Endodermal cell (in vitro differentiated cells): ENCODE measurements at regions not wholly inside any gene's neighbourhood (a gene's known extent, or its start where the extent isn't known, plus 50 kb on each side); places are given as distances from the start of the nearest gene placed in this dataset.

Experiments
- DNase-seq: peaks from one replicate; pipeline ENCODE4 v3.0.0-alpha.2; 2017
- H3K27ac ChIP-seq: 2 replicates; pipeline ENCODE4 v1.5.1; 2013; ENCODE audit warnings: mild to moderate bottlenecking, low read depth, low read length, moderate library complexity
- H3K27me3 ChIP-seq: 2 replicates; pipeline ENCODE4 v1.6.1; 2013; ENCODE audit warnings: mild to moderate bottlenecking, low read length, moderate library complexity; ENCODE audit not compliant: insufficient read depth, control insufficient read depth, poor library complexity, severe bottlenecking
- H3K36me3 ChIP-seq: 2 replicates; pipeline ENCODE4 v1.7.0; 2013; ENCODE audit warnings: mild to moderate bottlenecking, low read length, moderate library complexity; ENCODE audit not compliant: control insufficient read depth, insufficient read depth
- H3K4me1 ChIP-seq: one replicate; pipeline ENCODE4 v1.7.0; 2013; ENCODE audit warnings: low read length; ENCODE audit not compliant: control insufficient read depth, insufficient read depth
- H3K4me3 ChIP-seq: 2 replicates; pipeline ENCODE4 v1.5.1; 2013; ENCODE audit warnings: mild to moderate bottlenecking, low read length, moderate library complexity
- H3K9ac ChIP-seq: 2 replicates; pipeline ENCODE4 v1.6.1; 2013; ENCODE audit warnings: mild to moderate bottlenecking, low read length, moderate library complexity; ENCODE audit not compliant: poor library complexity, severe bottlenecking; ENCODE audit errors: extremely low read depth
- H3K9me3 ChIP-seq: 2 replicates; pipeline ENCODE4 v1.6.1; 2013; ENCODE audit warnings: mild to moderate bottlenecking, low read length, moderate library complexity; ENCODE audit not compliant: control insufficient read depth
- H3K27ac Mint-ChIP-seq: 2 replicates; pipeline ENCODE4 v1.8.0; 2020; ENCODE audit warnings: mixed read lengths
- H3K27me3 Mint-ChIP-seq: 2 replicates; pipeline ENCODE4 v1.8.0; 2021; ENCODE audit warnings: mild to moderate bottlenecking, mixed read lengths; ENCODE audit not compliant: insufficient read depth
- H3K36me3 Mint-ChIP-seq: 2 replicates; pipeline ENCODE4 v1.8.0; 2020; ENCODE audit warnings: low read depth, mixed read lengths
- H3K4me1 Mint-ChIP-seq: 2 replicates; pipeline ENCODE4 v1.8.0; 2020; ENCODE audit warnings: mixed read lengths
- H3K4me3 Mint-ChIP-seq: 2 replicates; pipeline ENCODE4 v1.8.0; 2020; ENCODE audit warnings: mild to moderate bottlenecking, moderate library complexity, mixed read lengths
- H3K9me3 Mint-ChIP-seq: 2 replicates; pipeline ENCODE4 v1.8.0; 2020; ENCODE audit warnings: mild to moderate bottlenecking, mixed read lengths
- WGBS, 2 experiments: methylation state at CpG; one replicate each; pipeline versions ENCODE4 v1.1.5 to v1.1.7; 2013; ENCODE audit warnings: missing lambda C conversion rate in 2 of 2, mixed read lengths in 1 of 2; ENCODE audit not compliant: insufficient coverage in 1 of 2, insufficient read length in 1 of 2; 5-methylcytosine and 5-hydroxymethylcytosine counted together
- TF ChIP-seq, protein P1 (sequence below): fragments of 200-600 bp; sonication (generic); conservative IDR thresholded peaks from 2 replicates; pipeline ENCODE4 v1.5.0; 2021; ENCODE audit warnings: antibody characterized with exemption, mild to moderate bottlenecking

DNA sequence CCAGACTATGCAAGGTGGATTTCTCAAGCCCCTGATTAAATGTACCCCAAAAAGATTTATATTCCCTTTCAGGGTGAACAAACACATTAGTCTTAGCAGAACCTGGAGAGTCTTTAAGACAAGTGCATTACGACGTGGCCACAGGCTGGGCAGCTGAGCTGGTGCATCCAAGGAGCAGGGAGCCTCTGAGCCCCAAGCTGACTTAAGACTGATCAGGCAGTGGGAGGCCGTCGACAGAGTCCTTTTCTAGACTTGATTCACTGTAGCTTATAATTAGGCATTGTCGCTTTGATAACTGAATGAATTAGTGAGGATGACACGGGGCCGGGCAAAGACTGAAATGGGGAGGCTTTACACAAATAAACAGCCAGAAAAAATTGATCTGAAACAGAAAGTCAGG lies 353.2 kb downstream of the GPAM start:
- no peaks in the 10 kb centered on the region for H3K9me3 ChIP-seq
- DNase-seq = no peak
- TF ChIP-seq, protein P1, sequence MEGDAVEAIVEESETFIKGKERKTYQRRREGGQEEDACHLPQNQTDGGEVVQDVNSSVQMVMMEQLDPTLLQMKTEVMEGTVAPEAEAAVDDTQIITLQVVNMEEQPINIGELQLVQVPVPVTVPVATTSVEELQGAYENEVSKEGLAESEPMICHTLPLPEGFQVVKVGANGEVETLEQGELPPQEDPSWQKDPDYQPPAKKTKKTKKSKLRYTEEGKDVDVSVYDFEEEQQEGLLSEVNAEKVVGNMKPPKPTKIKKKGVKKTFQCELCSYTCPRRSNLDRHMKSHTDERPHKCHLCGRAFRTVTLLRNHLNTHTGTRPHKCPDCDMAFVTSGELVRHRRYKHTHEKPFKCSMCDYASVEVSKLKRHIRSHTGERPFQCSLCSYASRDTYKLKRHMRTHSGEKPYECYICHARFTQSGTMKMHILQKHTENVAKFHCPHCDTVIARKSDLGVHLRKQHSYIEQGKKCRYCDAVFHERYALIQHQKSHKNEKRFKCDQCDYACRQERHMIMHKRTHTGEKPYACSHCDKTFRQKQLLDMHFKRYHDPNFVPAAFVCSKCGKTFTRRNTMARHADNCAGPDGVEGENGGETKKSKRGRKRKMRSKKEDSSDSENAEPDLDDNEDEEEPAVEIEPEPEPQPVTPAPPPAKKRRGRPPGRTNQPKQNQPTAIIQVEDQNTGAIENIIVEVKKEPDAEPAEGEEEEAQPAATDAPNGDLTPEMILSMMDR = no peak
- WGBS, 2 experiments = 68 to 88% methylated on average over 6 to 7 of the region's 7 CpGs
- no peak overlapping the region for H3K27ac Mint-ChIP-seq
- no peaks in the 10 kb centered on the region for H3K36me3 ChIP-seq
- H3K4me3 Mint-ChIP-seq = no peak overlapping the region
- H3K9me3 Mint-ChIP-seq = no peaks in the 10 kb centered on the region
- H3K36me3 Mint-ChIP-seq = no peaks in the 10 kb centered on the region
- H3K27ac ChIP-seq = no peak overlapping the region
- no peak overlapping the region for H3K9ac ChIP-seq
- no peaks in the 10 kb centered on the region for H3K27me3 ChIP-seq
- H3K27me3 Mint-ChIP-seq = no peaks in the 10 kb centered on the region
- H3K4me1 ChIP-seq = no peaks in the 10 kb centered on the region
- peaks cover 10% of the 10 kb centered on the region for H3K4me1 Mint-ChIP-seq
- no peak overlapping the region for H3K4me3 ChIP-seq

DNA sequence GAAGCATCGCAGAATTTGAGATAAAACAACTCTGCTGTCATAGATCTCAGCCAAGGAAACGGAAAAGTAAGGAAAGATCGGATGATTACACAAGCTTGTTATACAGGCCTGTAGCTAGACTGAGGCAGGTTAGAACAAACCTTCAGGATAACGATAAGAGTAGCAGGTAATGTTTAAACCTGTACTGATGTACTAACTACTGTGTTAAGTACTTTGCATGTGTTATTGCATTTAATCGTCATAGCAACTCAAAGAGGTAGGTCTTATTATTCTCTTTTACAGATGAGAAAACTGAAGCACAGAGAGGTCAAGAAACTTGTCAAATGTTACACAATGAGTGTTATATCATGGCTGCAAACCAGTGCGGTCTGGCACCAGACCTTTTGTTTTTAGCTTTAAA lies 352.5 kb downstream of the GPAM start:
- no peaks in the 10 kb centered on the region for H3K36me3 ChIP-seq
- no peak overlapping the region for H3K27ac ChIP-seq
- Mint-ChIP-seq H3K9me3 (no peaks in the 10 kb centered on the region), H3K4me3 (no peak overlapping the region), H3K27me3 (no peaks in the 10 kb centered on the region), H3K27ac (no peak overlapping the region), H3K36me3 (no peaks in the 10 kb centered on the region), H3K4me1 (peaks cover 17% of the 10 kb centered on the region)
- H3K9ac ChIP-seq = no peak overlapping the region
- DNase-seq = no peak
- H3K27me3 ChIP-seq = no peaks in the 10 kb centered on the region
- H3K4me1 ChIP-seq = no peaks in the 10 kb centered on the region
- no peaks in the 10 kb centered on the region for H3K9me3 ChIP-seq
- 91 to 97% methylated on average over 6 of the region's 6 CpGs for WGBS, 2 experiments
- H3K4me3 ChIP-seq = no peak overlapping the region
- TF ChIP-seq, protein P1 = no peak

DNA sequence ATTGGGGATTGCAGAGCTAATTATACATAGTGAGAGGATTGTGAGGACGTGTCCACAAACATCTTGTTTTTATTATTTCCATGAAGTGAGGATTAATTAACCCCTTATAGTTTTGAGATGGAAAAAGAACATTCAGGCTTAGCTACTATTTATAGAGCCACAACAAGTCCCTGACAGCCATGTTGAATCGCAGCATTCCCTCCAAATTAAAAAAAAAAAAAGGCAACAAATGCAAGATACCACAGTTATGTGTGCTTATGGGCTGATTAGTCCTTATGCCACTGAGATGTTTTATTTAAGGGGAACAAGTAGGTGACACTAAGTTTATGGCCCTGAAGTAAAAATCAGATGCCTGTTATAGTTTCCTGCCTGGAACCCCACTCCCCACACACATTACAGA lies 350.3 kb downstream of the GPAM start:
- DNase-seq = no peak
- H3K4me3 Mint-ChIP-seq = no peak overlapping the region
- H3K27me3 Mint-ChIP-seq = no peaks in the 10 kb centered on the region
- H3K4me1 Mint-ChIP-seq = peaks cover 30% of the 10 kb centered on the region
- H3K9ac ChIP-seq = no peak overlapping the region
- no peaks in the 10 kb centered on the region for H3K36me3 Mint-ChIP-seq
- TF ChIP-seq, protein P1 = no peak
- no peaks in the 10 kb centered on the region for H3K9me3 ChIP-seq
- H3K27ac Mint-ChIP-seq = no peak overlapping the region
- H3K36me3 ChIP-seq = no peaks in the 10 kb centered on the region
- H3K27ac ChIP-seq = no peak overlapping the region
- no peaks in the 10 kb centered on the region for H3K9me3 Mint-ChIP-seq
- 20% methylated on average over 1 of the region's 2 CpGs; no CpG with 5 or more reads in 1 of the 2 experiments for WGBS, 2 experiments
- no peaks in the 10 kb centered on the region for H3K27me3 ChIP-seq
- H3K4me1 ChIP-seq = no peaks in the 10 kb centered on the region
- H3K4me3 ChIP-seq = no peak overlapping the region
